Stimulated activated CD8-positive, alpha-beta memory T cell treated with anti-CD3 and anti-CD28 coated beads, Interleukin-12 subunit alpha, Interleukin-12 subunit beta, amount 100 ng/mL, for 1 hour (primary cell): ENCODE measurements at regions not wholly inside any gene's neighbourhood (a gene's known extent, or its start where the extent isn't known, plus 50 kb on each side); places are given as distances from the start of the nearest gene placed in this dataset.
A peak's percentile ranks its signal among the peaks of the same experiment; 100 is the strongest.

Experiments used
- DNase-seq: peaks from one replicate; pipeline ENCODE4 v3.0.0-alpha.2; 2020; ENCODE audit warnings: low read depth

DNA sequence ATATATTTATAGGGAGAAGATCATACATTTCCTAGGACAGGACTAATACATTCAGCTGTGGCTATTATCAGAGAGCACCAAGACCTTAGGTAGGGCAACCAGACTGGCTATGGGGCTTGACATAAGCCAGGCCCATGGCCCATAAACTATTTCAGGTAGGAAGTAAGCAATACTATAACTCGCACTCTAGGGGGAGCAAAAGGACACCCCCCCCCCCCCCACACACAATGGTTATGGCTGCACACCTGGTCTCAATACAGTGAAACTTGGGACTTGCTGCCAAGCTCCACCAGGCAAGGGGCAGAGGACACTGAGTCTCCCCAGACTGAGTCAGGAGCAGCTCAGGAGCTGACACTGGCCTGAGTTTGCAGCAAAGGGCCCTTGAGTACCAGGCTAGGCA, 348.9 kb upstream of the ASIC2 start:
- DNase-seq = no peak

DNA sequence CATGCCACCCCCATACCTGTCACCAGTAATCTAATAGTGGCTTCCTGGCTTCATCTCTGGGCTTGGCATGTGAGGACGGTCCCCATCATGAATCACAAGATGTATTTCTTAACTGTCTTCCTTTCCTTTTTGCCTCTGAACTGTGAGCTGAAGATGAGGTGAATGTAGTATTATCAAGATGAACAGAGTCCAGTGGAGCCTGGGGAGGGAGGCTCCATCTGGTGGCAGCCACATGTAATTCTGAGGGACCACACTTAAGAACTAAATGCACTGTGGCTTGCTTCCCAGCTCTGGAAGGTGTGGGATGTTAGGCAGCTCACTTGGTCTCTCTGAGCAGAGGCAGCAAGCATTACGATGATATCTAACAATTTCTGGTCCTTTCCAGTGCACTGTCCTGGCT, 354.9 kb upstream of the ASIC2 start:
- DNase-seq = no peak

- DNase-seq = no peak
These were observed 357.2 kb upstream of the ASIC2 start for GRCh38 chr17:33650304-33650703.

GRCh38 chr17:33651686-33652085, 358.6 kb upstream of the ASIC2 start:
- DNase-seq = no peak

DNA sequence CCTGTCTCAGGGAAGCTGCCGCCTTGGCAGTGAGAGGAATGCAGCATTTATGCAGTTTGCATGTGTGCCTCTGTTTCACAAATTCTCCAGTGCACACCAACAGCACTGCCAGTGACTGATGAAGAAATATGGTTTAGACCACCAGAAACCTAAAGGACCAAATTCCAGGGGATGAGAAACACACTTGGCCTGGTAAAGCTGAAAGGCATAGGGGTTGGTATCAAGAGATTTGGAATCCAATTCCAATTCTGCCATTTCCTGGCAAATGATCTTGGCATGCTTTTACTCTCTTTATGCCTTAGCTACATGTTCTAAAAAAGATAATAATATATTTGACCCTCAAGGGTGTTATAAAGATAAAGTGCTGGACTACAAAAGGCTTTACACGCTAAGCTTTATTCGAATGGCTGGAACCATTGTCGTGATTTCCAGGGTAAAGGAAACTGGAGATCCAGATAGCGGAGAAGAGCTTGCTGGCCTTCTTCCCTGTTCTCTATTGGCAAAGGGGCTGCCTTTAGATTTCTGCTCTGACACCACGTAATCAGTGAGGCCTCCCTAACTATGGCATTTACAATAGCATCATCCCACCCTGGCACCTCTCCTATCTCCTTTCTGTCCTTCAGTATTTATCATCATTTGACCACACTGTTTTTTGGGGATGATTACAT, 359.8 kb upstream of the ASIC2 start:
- DNase-seq = no peak

DNA sequence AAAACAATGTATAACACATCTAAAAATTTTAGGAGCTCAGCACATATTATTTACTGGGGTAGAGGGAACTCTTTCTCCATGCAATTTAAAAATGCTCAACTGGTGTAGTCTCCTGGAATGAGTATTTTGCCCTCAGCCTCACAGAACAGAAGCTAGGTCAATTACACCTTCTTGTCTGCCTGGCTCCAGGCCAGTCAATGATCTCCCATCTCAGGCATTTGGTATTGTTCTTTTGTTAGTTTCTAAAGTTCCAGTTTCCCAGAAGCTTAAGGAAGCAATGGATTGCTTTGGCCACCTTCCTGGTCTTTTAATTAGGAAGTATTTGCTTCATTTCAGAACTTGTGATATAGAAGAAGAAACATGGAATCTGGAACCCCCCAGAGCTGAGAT, 360.3 kb upstream of the ASIC2 start:
- DNase-seq = no peak

DNA sequence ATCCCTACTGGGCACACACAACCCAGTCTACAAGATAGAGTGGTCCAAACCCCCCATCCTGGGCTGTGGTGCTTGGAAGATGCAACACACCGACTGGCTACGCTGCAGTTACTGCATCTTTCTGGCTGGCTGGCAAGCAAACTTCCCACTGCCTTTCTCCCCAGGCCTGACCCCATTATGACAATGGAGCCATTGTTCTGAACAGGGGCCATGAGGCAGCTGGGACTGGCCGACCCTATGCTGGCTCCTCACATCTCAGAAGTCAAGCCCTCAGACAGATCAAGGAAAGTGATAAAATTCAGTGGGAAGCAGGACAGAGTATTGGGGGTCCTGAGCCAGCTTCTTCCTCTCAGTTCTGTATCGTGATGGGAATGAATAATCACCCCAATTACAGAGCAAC, 364.1 kb upstream of the ASIC2 start:
- DNase-seq = no peak

- DNase-seq = no peak
These were observed 368.9 kb upstream of the ASIC2 start for GRCh38 chr17:33661975-33662374.

- no peak for DNase-seq
These were observed 371.2 kb upstream of the ASIC2 start for GRCh38 chr17:33664116-33664840.

- peak; percentile 3 for DNase-seq
These were observed 374.0 kb upstream of the ASIC2 start for GRCh38 chr17:33667052-33667509.

DNA sequence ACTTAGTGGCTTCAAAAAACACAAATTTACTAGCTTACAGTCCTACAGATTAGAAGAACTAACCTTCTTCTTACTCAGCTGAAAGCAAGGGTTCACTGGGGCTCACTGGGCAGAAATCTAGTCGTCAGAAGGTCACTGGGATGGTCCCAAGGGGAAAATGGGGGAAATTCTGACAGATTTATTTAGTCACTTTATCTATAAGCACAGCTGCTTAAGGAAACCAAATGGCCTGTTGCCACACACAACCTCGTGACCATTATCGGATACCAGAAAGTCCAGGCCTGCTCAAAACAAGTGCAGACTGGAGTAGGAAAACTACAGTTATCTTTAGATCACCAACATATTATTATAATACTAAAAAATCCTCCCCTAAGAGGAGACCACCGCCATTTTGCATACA, 374.6 kb upstream of the ASIC2 start:
- DNase-seq = no peak

- no peak for DNase-seq
These were observed 375.4 kb upstream of the ASIC2 start for GRCh38 chr17:33668516-33668915.

- no peak for DNase-seq
These were observed 378.4 kb upstream of the ASIC2 start for GRCh38 chr17:33671491-33671890.

DNA sequence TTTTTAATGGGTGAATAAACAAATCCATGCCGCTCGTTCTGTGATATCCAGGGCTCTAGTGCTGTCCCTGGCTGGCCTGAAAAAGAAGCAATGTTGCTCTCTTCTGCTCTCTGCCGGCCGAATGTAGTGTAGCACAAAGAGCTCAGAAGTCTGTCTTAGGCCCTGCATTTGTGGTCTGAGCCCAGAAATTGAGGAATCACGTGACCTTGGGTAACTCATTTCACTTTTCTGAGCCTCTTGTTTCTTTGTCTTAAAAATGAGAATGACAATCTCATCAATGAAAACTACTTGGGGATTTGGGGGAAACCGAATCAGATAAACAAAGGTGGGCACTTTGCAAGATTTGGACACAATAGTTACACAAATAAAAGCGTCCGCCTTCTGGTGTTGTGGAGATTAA, 381.6 kb upstream of the ASIC2 start:
- DNase-seq = peak; percentile 8

- no peak for DNase-seq
These were observed 383.3 kb upstream of the ASIC2 start for GRCh38 chr17:33676444-33676843.

- no peak for DNase-seq
These were observed 386.5 kb upstream of the ASIC2 start for GRCh38 chr17:33679595-33679994.

- DNase-seq = no peak
These were observed 387.4 kb upstream of the ASIC2 start for GRCh38 chr17:33680472-33680871.

DNA sequence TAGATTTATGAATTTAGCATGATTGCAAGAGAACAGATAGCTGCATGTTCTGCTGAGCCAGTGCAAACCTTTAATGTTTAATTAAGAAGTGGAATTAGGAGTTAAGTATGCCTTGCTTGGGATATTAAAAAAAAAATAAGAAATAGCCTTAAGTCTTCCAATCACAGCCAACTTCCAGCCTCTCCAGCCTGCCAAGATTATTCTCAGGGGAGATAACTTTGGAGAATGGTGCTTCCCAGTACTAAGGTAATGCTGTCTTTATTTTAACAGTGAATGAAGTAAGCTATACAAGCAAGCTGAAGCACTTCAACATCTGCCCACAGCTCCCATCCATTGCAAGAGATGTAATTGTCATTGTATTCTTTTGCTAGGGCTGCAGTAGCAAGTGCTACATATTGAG, 389.5 kb upstream of the ASIC2 start:
- DNase-seq = no peak

- no peak for DNase-seq
These were observed 391.6 kb upstream of the ASIC2 start for GRCh38 chr17:33684735-33685134.

DNA sequence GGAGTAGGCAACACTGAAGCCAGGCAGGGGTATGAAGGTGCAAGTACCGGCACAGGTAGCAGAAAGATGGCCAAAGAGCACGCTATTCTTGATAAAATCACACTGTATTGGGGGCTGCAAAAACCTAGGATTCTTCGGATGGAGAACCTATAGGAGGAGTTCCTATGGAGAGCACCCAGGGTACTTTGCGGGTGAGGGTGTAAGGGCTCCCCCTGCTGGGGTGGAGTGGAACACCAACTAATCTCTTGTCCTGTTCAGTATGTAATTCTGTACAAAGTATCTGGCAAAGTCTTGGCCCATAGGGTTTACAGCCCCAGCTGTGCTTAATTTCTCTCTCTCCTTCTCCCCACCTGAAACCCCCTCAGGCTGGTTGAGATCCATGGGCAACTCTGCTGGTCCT, 393.1 kb upstream of the ASIC2 start:
- DNase-seq = peak; percentile 3

GRCh38 chr17:33687831-33688230, 394.7 kb upstream of the ASIC2 start:
- DNase-seq = no peak

GRCh38 chr17:33688771-33689170, 395.7 kb upstream of the ASIC2 start:
- no peak for DNase-seq

DNA sequence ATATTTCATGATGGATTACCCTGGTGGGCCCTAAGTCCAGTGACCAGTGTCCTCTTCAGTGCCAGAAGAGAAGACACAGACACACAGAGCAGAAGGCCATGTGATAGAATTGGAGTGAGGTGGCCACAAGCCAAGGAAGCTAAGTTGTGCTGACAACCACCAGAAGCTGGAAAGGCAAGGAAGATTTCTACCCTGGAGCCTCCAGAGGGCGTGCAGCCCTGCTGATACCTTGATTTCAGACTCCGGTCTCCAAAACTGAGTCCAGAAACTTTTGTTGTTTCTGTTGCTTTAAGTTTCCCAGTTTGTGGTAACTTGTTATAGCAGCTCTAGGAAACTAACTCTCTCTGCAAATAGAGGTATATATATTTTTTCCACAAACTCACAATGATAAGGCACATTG, 396.6 kb upstream of the ASIC2 start:
- DNase-seq = no peak

DNA sequence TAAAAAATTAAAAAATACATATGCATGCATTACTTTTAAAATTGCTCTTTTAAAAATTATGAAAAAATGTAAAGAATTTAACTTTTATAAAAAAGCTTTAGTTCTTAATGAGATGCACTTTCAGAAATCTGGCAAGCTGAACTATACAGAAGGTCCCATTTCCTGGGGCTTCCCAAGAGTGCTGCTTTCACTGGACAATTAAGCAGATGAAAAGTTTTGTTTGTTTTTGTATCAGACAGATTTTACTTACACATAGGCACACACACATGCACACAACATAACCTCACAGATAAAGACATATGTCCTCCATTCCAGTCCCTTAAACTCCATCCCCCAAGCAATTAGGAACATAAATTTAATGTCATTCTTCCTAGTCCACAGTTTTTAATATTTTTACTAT, 402.3 kb upstream of the ASIC2 start:
- DNase-seq = no peak
